K562 (cell line): ENCODE measurements at regions not wholly inside any gene's neighbourhood (a gene's known extent, or its start where the extent isn't known, plus 50 kb on each side); places are given as distances from the start of the nearest gene placed in this dataset.

Experiments
- COPS2 ChIP-seq: fragments of 450-650 bp; conservative IDR thresholded peaks from 2 replicates; pipeline ENCODE4 v1.6.1; 2016; ENCODE audit warnings: mild to moderate bottlenecking, moderate library complexity
- E2F6 ChIP-seq, 2 experiments: IDR thresholded peaks; 2 replicates each; pipeline ENCODE4 v1.6.1; 2011; ENCODE audit warnings: borderline replicate concordance in 1 of 2, control low read depth in 1 of 2, low read depth in 1 of 2, low read length in 1 of 2, mild to moderate bottlenecking in 1 of 2, mixed read lengths in 1 of 2, moderate library complexity in 1 of 2; ENCODE audit not compliant: insufficient read depth in 1 of 2, insufficient read length in 1 of 2, poor library complexity in 1 of 2, severe bottlenecking in 1 of 2; ENCODE audit errors: extremely low read depth in 1 of 2
- EZH2 ChIP-seq: IDR thresholded peaks from 2 replicates; pipeline ENCODE4 v1.6.1; 2012; ENCODE audit warnings: low read depth, mild to moderate bottlenecking, inconsistent platforms, low read length, borderline replicate concordance
- FUS ChIP-seq: fragments of 200-400 bp; formaldehyde crosslinking; optimal IDR thresholded peaks from 2 replicates; pipeline ENCODE3; 2017; ENCODE audit warnings: low read depth, low read length
- HNRNPL ChIP-seq: fragments of 200-400 bp; formaldehyde crosslinking; IDR thresholded peaks from 2 replicates; pipeline ENCODE4 v1.6.1; 2017; ENCODE audit warnings: low read depth, mild to moderate bottlenecking, low read length
- PHF21A ChIP-seq: fragments of 450-650 bp; IDR thresholded peaks from 2 replicates; pipeline ENCODE4 v1.6.1; 2017; ENCODE audit warnings: low read depth, borderline replicate concordance
- PYGO2 ChIP-seq: fragments of 450-650 bp; IDR thresholded peaks from 2 replicates; pipeline ENCODE4 v1.6.1; 2016; ENCODE audit warnings: mild to moderate bottlenecking, missing genetic modification characterization, moderate library complexity, missing compliant biosample characterization
- SRSF1 ChIP-seq: fragments of 200-400 bp; formaldehyde crosslinking; IDR thresholded peaks from 2 replicates; pipeline ENCODE4 v1.6.1; 2017; ENCODE audit warnings: mild to moderate bottlenecking, low read depth, low read length, moderate library complexity
- TAL1 ChIP-seq: fragments of 450-650 bp; IDR thresholded peaks from 2 replicates; pipeline ENCODE4 v1.6.1; 2016; ENCODE audit warnings: mild to moderate bottlenecking
- TEAD4 ChIP-seq, 2 experiments: sonication (generic) in 1 of 2; formaldehyde crosslinking in 1 of 2; IDR thresholded peaks; 2 replicates each; pipeline versions ENCODE4 v1.6.1 to v1.8.0; 2012 to 2022; ENCODE audit warnings: borderline replicate concordance in 1 of 2, inconsistent platforms in 1 of 2, low read length in 1 of 2, mild to moderate bottlenecking in 1 of 2, missing genetic modification reagents in 1 of 2
- TRIM24 ChIP-seq, 2 experiments: fragments of 450-650 bp; IDR thresholded peaks; 2 replicates each; pipeline ENCODE4 v1.6.1; 2016
- ZFX ChIP-seq: sonication (generic); formaldehyde crosslinking; IDR thresholded peaks from 2 replicates; pipeline ENCODE4 v1.8.0; 2022; ENCODE audit warnings: mild to moderate bottlenecking, missing genetic modification reagents, moderate library complexity
- ZNF224 ChIP-seq: sonication (generic); formaldehyde crosslinking; IDR thresholded peaks from 2 replicates; pipeline ENCODE4 v1.8.0; 2022; ENCODE audit warnings: mild to moderate bottlenecking, missing genetic modification reagents
- ZNF311 ChIP-seq: fragments of 250-450 bp; sonication (Bioruptor Pico); IDR thresholded peaks from 2 replicates; pipeline ENCODE4 v1.4.0; 2020; ENCODE audit warnings: mild to moderate bottlenecking, moderate library complexity
- ZNF778 ChIP-seq: fragments of 450-650 bp; formaldehyde crosslinking; IDR thresholded peaks from 2 replicates; pipeline ENCODE4 v1.4.0; 2020; ENCODE audit warnings: mild to moderate bottlenecking, moderate library complexity
- ZNF780A ChIP-seq: fragments of 250-450 bp; sonication (Bioruptor Pico); IDR thresholded peaks from 2 replicates; pipeline ENCODE4 v1.5.0; 2021; ENCODE audit warnings: mild to moderate bottlenecking
- TF ChIP-seq, protein P1 (sequence below), 2 experiments: IDR thresholded peaks; 2 replicates each; pipeline ENCODE4 v1.6.1; 2012; ENCODE audit warnings: improper control_type of control experiment in 2 of 2, low read depth in 2 of 2, low read length in 2 of 2, borderline replicate concordance in 1 of 2
- TF ChIP-seq, protein P2 (sequence below): fragments of 150-350 bp; conservative IDR thresholded peaks from 2 replicates; pipeline ENCODE4 v1.6.1; 2014; ENCODE audit warnings: low read length
- TF ChIP-seq, protein P3 (sequence below): fragments of 450-650 bp; IDR thresholded peaks from 2 replicates; pipeline ENCODE4 v1.6.1; 2016; ENCODE audit warnings: low read depth, mild to moderate bottlenecking, moderate library complexity

GRCh38 chr2:126317790-126318431, 338.0 kb upstream of the GYPC start (continued):
- TF ChIP-seq, protein P1, sequence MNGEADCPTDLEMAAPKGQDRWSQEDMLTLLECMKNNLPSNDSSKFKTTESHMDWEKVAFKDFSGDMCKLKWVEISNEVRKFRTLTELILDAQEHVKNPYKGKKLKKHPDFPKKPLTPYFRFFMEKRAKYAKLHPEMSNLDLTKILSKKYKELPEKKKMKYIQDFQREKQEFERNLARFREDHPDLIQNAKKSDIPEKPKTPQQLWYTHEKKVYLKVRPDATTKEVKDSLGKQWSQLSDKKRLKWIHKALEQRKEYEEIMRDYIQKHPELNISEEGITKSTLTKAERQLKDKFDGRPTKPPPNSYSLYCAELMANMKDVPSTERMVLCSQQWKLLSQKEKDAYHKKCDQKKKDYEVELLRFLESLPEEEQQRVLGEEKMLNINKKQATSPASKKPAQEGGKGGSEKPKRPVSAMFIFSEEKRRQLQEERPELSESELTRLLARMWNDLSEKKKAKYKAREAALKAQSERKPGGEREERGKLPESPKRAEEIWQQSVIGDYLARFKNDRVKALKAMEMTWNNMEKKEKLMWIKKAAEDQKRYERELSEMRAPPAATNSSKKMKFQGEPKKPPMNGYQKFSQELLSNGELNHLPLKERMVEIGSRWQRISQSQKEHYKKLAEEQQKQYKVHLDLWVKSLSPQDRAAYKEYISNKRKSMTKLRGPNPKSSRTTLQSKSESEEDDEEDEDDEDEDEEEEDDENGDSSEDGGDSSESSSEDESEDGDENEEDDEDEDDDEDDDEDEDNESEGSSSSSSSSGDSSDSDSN (IDR thresholded peaks at IDR 0.05; ENCODE audit: borderline replicate concordance in 1 of 2, low read depth in 2 of 2, low read length in 2 of 2): no peak
- TF ChIP-seq HNRNPL (no peak), COPS2 (no peak), EZH2 (no peak), FUS (no peak), ZNF780A (CRISPR knock-in tag) (no peak), SRSF1 (no peak), ZFX (CRISPR knock-in tag) (no peak), ZNF224 (CRISPR knock-in tag) (no peak), PHF21A (no peak), ZNF311 (CRISPR knock-in tag) (no peak), TRIM24 (IDR thresholded peaks at IDR 0.05) (peak; percentile 51 to 76; a peak in 3 of 4 replicates), TAL1 (no peak), TEAD4 (IDR thresholded peaks at IDR 0.05; ENCODE audit: low read length) (no peak), TEAD4 (CRISPR knock-in tag; IDR thresholded peaks at IDR 0.05; ENCODE audit: borderline replicate concordance) (no peak), ZNF778 (CRISPR knock-in tag) (no peak), E2F6 (IDR thresholded peaks at IDR 0.05; ENCODE audit: borderline replicate concordance in 1 of 2, extremely low read depth in 1 of 2, insufficient read depth in 1 of 2, insufficient read length in 1 of 2, low read depth in 1 of 2, low read length in 1 of 2, poor library complexity in 1 of 2, severe bottlenecking in 1 of 2) (no peak), PYGO2 (tag) (no peak)
- TF ChIP-seq, protein P2, sequence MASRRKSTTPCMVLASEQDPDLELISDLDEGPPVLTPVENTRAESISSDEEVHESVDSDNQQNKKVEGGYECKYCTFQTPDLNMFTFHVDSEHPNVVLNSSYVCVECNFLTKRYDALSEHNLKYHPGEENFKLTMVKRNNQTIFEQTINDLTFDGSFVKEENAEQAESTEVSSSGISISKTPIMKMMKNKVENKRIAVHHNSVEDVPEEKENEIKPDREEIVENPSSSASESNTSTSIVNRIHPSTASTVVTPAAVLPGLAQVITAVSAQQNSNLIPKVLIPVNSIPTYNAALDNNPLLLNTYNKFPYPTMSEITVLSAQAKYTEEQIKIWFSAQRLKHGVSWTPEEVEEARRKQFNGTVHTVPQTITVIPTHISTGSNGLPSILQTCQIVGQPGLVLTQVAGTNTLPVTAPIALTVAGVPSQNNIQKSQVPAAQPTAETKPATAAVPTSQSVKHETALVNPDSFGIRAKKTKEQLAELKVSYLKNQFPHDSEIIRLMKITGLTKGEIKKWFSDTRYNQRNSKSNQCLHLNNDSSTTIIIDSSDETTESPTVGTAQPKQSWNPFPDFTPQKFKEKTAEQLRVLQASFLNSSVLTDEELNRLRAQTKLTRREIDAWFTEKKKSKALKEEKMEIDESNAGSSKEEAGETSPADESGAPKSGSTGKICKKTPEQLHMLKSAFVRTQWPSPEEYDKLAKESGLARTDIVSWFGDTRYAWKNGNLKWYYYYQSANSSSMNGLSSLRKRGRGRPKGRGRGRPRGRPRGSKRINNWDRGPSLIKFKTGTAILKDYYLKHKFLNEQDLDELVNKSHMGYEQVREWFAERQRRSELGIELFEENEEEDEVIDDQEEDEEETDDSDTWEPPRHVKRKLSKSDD: no peak
- TF ChIP-seq, protein P3, sequence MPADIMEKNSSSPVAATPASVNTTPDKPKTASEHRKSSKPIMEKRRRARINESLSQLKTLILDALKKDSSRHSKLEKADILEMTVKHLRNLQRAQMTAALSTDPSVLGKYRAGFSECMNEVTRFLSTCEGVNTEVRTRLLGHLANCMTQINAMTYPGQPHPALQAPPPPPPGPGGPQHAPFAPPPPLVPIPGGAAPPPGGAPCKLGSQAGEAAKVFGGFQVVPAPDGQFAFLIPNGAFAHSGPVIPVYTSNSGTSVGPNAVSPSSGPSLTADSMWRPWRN: no peak
